Uterus (tissue), 2 donors: ENCODE measurements at regions not wholly inside any gene's neighbourhood (a gene's known extent, or its start where the extent isn't known, plus 50 kb on each side); places are given as distances from the start of the nearest gene placed in this dataset.

Source experiments
- POLR2A ChIP-seq, 2 donors: fragments of 450-650 bp; IDR thresholded peaks; one replicate each; pipeline ENCODE4 v1.6.1; 2016; ENCODE audit warnings: antibody characterized with exemption in 2 of 2, mild to moderate bottlenecking in 1 of 2, moderate library complexity in 1 of 2
- TF ChIP-seq, protein P1 (sequence below), 4 experiments: fragments of 200-600 bp in 2 of 4; fragments of 450-650 bp in 2 of 4; sonication (generic) in 2 of 4; IDR thresholded peaks; one replicate each; pipeline ENCODE4 v1.5.1; 2016 to 2019; ENCODE audit warnings: antibody characterized with exemption in 4 of 4, mild to moderate bottlenecking in 2 of 4, moderate library complexity in 1 of 4

DNA sequence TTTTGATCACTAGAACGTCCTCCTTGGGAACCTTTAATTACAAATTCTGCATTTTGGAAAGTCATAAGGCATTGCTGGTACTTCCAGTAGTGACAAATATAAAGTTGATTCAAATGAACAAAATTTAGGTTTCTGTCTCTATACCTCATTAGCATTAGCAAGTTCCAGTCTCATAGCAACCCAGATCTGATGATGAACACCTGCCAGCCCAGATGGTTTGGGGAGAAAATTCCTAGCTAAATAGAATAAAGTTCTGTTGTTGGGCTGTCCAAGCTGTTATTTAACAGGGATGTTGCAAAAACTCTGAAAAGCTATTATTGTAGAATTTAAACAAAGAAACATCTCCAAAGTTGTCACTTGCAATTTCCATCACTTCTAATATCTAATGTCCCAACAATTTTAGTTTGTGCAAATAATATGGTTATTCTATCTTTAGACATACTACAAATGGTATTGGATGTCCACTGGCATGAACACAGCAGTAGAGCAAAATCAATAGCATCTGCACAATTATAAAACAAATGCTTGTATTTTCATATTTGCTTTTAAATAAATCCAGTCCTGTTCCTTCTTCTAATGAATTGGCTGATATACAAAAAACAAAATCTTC, 299.4 kb downstream of the SLC16A7 start:
- TF ChIP-seq, protein P1, sequence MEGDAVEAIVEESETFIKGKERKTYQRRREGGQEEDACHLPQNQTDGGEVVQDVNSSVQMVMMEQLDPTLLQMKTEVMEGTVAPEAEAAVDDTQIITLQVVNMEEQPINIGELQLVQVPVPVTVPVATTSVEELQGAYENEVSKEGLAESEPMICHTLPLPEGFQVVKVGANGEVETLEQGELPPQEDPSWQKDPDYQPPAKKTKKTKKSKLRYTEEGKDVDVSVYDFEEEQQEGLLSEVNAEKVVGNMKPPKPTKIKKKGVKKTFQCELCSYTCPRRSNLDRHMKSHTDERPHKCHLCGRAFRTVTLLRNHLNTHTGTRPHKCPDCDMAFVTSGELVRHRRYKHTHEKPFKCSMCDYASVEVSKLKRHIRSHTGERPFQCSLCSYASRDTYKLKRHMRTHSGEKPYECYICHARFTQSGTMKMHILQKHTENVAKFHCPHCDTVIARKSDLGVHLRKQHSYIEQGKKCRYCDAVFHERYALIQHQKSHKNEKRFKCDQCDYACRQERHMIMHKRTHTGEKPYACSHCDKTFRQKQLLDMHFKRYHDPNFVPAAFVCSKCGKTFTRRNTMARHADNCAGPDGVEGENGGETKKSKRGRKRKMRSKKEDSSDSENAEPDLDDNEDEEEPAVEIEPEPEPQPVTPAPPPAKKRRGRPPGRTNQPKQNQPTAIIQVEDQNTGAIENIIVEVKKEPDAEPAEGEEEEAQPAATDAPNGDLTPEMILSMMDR (IDR thresholded peaks at IDR 0.05), result no peak
- TF ChIP-seq POLR2A (IDR thresholded peaks at IDR 0.05), result no peak
